Spleen (tissue), 11 donors: ENCODE measurements at regions not wholly inside any gene's neighbourhood (a gene's known extent, or its start where the extent isn't known, plus 50 kb on each side); places are given as distances from the start of the nearest gene placed in this dataset.

ENCODE experiments used
- DNase-seq: peaks from one replicate; pipeline ENCODE4 v3.0.0-alpha.2; 2020
- H3K27ac ChIP-seq, 8 donors: fragments of 200-600 bp; sonication (generic) in 7 of 8; 1 replicate in 4 of 8; 2 replicates in 4 of 8; pipeline versions ENCODE4 v1.5.0 to v1.8.0; 2016 to 2021; ENCODE audit warnings: inconsistent platforms in 4 of 8, mild to moderate bottlenecking in 4 of 8, moderate library complexity in 1 of 8
- H3K27me3 ChIP-seq, 7 donors: fragments of 200-600 bp; sonication (generic) in 6 of 7; replicated peaks in 1 of 7; 1 replicate in 4 of 7; 2 replicates in 3 of 7; pipeline versions ENCODE4 v1.5.0 to v1.8.0; 2016 to 2021; ENCODE audit warnings: inconsistent platforms in 3 of 7, mild to moderate bottlenecking in 1 of 7
- H3K36me3 ChIP-seq, 6 donors: fragments of 200-600 bp; sonication (generic) in 5 of 6; 1 replicate in 4 of 6; 2 replicates in 2 of 6; pipeline versions ENCODE4 v1.5.0 to v1.8.0; 2016 to 2021; ENCODE audit warnings: inconsistent platforms in 2 of 6
- H3K4me1 ChIP-seq, 6 donors: fragments of 200-600 bp; sonication (generic) in 5 of 6; 1 replicate in 3 of 6; 2 replicates in 3 of 6; pipeline versions ENCODE4 v1.5.0 to v1.8.0; 2016 to 2021; ENCODE audit warnings: inconsistent platforms in 3 of 6
- H3K4me3 ChIP-seq, 8 donors: fragments of 200-600 bp; sonication (generic) in 7 of 8; 1 replicate in 4 of 8; 2 replicates in 4 of 8; pipeline versions ENCODE4 v1.5.0 to v1.8.0; 2016 to 2021; ENCODE audit warnings: inconsistent platforms in 4 of 8, mild to moderate bottlenecking in 4 of 8, moderate library complexity in 2 of 8
- H3K9me3 ChIP-seq, 8 donors: fragments of 200-600 bp; sonication (generic) in 7 of 8; 1 replicate in 4 of 8; 2 replicates in 4 of 8; pipeline versions ENCODE4 v1.5.0 to v1.8.0; 2016 to 2021; ENCODE audit warnings: inconsistent platforms in 4 of 8
- POLR2A ChIP-seq, 3 donors: fragments of 450-650 bp; IDR thresholded peaks; one replicate each; pipeline ENCODE4 v1.5.1; 2017; ENCODE audit warnings: antibody characterized with exemption in 3 of 3, mild to moderate bottlenecking in 1 of 3
- POLR2AphosphoS5 ChIP-seq, 3 donors: sonication (generic); formaldehyde crosslinking; IDR thresholded peaks; one replicate each; pipeline ENCODE4 v1.5.1; 2017; ENCODE audit warnings: antibody characterized with exemption in 3 of 3
- WGBS, 5 donors: extraction: QIAGEN DNeasy Blood & Tissue Kit in 3 of 5; methylation state at CpG; one replicate each; pipeline versions ENCODE4 v1.1.5 to v1.1.7; 2013 to 2018; 5-methylcytosine and 5-hydroxymethylcytosine counted together
- intact Hi-C: fragments of 100-400 bp; cut with DNase I; formaldehyde crosslinking; loops from one replicate; pipeline ENCODE4 v1.15.0; 2023; ENCODE audit warnings: low total_unique reads
- TF ChIP-seq, protein P1 (sequence below), 11 experiments: fragments of 200-600 bp in 7 of 11; fragments of 450-650 bp in 4 of 11; sonication (generic) in 4 of 11; IDR thresholded peaks in 8 of 11; conservative IDR thresholded peaks in 3 of 11; 1 replicate in 7 of 11; 2 replicates in 4 of 11; pipeline versions ENCODE4 v1.4.0 to v1.8.0; 2016 to 2021; ENCODE audit warnings: antibody characterized with exemption in 11 of 11, inconsistent platforms in 4 of 11, mild to moderate bottlenecking in 1 of 11
- donor health status: healthy with polysubstance abuse.
- donor health status: DM: no; HTN: no; CAD: no; lungs with moderate emphysema.
- donor health status: DM: no; HTN: no; CAD: no.
- donor health status: Bipolar disorder and iron deficiency.
- donor health status: healthy.
- donor health status: DM: no; HTN: no; CAD: no.
- donor health status: DM: yes; HTN: yes; CAD: no.

DNA sequence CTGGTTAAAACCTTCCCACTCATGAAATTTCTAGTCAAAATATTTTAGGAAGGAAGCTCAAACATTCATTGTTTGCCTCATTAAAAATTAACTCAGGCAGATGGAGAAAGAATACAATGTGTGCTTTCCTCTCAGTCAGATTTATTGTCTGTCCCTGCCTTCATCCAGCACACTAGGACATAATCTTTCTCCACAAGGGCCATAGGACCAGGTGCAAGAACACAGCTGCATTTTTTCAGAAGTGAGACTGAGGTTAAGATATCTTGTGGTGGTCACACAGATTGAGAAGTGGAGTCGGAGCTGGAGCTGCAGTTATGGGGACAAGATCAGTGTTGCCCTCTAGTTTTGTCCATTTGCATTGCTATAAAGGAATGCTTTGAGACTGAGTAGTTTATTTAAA is 666.3 kb downstream of the CCSER2 start:
- Histone ChIP-seq H3K27ac (no peak overlapping the region), H3K4me3 (no peak overlapping the region), H3K9me3 (no peaks in the 10 kb centered on the region), H3K36me3 (no peaks in the 10 kb centered on the region), H3K27me3 (peaks cover 0 to 3% (median 0%) of the 10 kb centered on the region in 7 donors), H3K4me1 (no peaks in the 10 kb centered on the region)
- WGBS, 5 donors = 76 to 94% (median 83%) methylated on average over 1 of the region's 1 CpG
- TF ChIP-seq, protein P1, sequence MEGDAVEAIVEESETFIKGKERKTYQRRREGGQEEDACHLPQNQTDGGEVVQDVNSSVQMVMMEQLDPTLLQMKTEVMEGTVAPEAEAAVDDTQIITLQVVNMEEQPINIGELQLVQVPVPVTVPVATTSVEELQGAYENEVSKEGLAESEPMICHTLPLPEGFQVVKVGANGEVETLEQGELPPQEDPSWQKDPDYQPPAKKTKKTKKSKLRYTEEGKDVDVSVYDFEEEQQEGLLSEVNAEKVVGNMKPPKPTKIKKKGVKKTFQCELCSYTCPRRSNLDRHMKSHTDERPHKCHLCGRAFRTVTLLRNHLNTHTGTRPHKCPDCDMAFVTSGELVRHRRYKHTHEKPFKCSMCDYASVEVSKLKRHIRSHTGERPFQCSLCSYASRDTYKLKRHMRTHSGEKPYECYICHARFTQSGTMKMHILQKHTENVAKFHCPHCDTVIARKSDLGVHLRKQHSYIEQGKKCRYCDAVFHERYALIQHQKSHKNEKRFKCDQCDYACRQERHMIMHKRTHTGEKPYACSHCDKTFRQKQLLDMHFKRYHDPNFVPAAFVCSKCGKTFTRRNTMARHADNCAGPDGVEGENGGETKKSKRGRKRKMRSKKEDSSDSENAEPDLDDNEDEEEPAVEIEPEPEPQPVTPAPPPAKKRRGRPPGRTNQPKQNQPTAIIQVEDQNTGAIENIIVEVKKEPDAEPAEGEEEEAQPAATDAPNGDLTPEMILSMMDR (IDR thresholded peaks at IDR 0.05 in 8 of 11, conservative IDR thresholded peaks at IDR 0.05 in 3 of 11) = no peak
- TF ChIP-seq POLR2AphosphoS5 (IDR thresholded peaks at IDR 0.05) (no peak), POLR2A (IDR thresholded peaks at IDR 0.05) (no peak)
- intact Hi-C loops = no loop called here
- DNase-seq = no peak

- no peak for DNase-seq
- no peaks in the 10 kb centered on the region for H3K27me3 ChIP-seq
- no peak for TF ChIP-seq POLR2AphosphoS5 (IDR thresholded peaks at IDR 0.05)
- TF ChIP-seq, protein P1 (IDR thresholded peaks at IDR 0.05 in 8 of 11, conservative IDR thresholded peaks at IDR 0.05 in 3 of 11) = no peak
- H3K27ac ChIP-seq = no peak overlapping the region
- no peak overlapping the region for H3K4me3 ChIP-seq
- WGBS, 5 donors = 78 to 92% (median 81%) methylated on average over 3 of the region's 3 CpGs
- intact Hi-C loops = no loop called here
- no peaks in the 10 kb centered on the region for H3K9me3 ChIP-seq
- no peaks in the 10 kb centered on the region for H3K4me1 ChIP-seq
- no peaks in the 10 kb centered on the region for H3K36me3 ChIP-seq
Measured at GRCh38 chr10:84996580-84996979, 668.2 kb downstream of the CCSER2 start.

GRCh38 chr10:84997870-84998269 is 669.5 kb downstream of the CCSER2 start:
- Histone ChIP-seq H3K27ac (no peak overlapping the region), H3K4me1 (no peaks in the 10 kb centered on the region), H3K36me3 (no peaks in the 10 kb centered on the region), H3K4me3 (no peak overlapping the region), H3K9me3 (no peaks in the 10 kb centered on the region), H3K27me3 (no peaks in the 10 kb centered on the region)
- no peak for DNase-seq
- WGBS, 5 donors = 54 to 74% (median 66%) methylated on average over 2 of the region's 2 CpGs
- TF ChIP-seq, protein P1 (IDR thresholded peaks at IDR 0.05 in 8 of 11, conservative IDR thresholded peaks at IDR 0.05 in 3 of 11) = no peak
- TF ChIP-seq POLR2AphosphoS5 (IDR thresholded peaks at IDR 0.05) = no peak
- TF ChIP-seq POLR2A (IDR thresholded peaks at IDR 0.05) = no peak
- intact Hi-C loops = no loop called here

DNA sequence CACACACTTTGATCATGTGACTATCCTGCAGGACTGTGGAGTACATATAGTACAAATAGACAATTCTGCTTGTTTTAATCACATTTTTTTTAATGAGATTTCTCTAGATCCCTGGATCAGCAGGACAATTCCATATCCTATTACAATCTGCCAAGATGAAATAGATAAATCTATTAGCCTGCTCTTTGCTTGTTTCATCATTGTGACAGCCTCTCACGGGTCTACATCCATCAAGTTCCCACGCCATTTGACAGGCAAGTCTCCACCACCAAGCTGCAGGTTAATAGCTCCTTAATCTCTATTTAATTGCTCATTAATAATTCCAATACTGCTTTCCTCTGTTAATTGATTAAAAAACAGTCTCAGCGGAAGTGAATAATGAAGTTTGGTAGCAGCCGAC is 671.5 kb downstream of the CCSER2 start:
- TF ChIP-seq POLR2AphosphoS5 (IDR thresholded peaks at IDR 0.05) = no peak
- no peak for TF ChIP-seq POLR2A (IDR thresholded peaks at IDR 0.05)
- TF ChIP-seq, protein P1 (IDR thresholded peaks at IDR 0.05 in 8 of 11, conservative IDR thresholded peaks at IDR 0.05 in 3 of 11) = no peak
- no peaks in the 10 kb centered on the region for H3K9me3 ChIP-seq
- H3K4me3 ChIP-seq = no peak overlapping the region
- WGBS, 5 donors = 73 to 84% (median 80%) methylated on average over 4 of the region's 4 CpGs
- no peaks in the 10 kb centered on the region for H3K27me3 ChIP-seq
- no peaks in the 10 kb centered on the region for H3K4me1 ChIP-seq
- no peaks in the 10 kb centered on the region for H3K36me3 ChIP-seq
- intact Hi-C loops = no loop called here
- DNase-seq = no peak
- H3K27ac ChIP-seq = no peak overlapping the region
